ENCODE measurements at regions not wholly inside any gene's neighbourhood (a gene's known extent, or its start where the extent isn't known, plus 50 kb on each side); places are given as distances from the start of the nearest gene placed in this dataset.
"Not testable (repeated sequence)": the region's sequence is repeated elsewhere in the genome, so short reads cannot be mapped to it uniquely, and the experiment has no call there.

GRCh38 chr3:80007522-80007921 lies 239.7 kb upstream of the ROBO1 start:
- no peak for DNase-seq

- DNase-seq, result no peak
Observed at GRCh38 chr3:80006315-80006714, 238.5 kb upstream of the ROBO1 start.

GRCh38 chr3:80000022-80000421 lies 232.2 kb upstream of the ROBO1 start:
- no peak for DNase-seq

GRCh38 chr3:79994397-79994796 lies 226.6 kb upstream of the ROBO1 start:
- DNase-seq, result no peak

GRCh38 chr3:79986338-79986737 lies 218.5 kb upstream of the ROBO1 start:
- DNase-seq, result no peak

GRCh38 chr3:79985816-79986215 lies 218.0 kb upstream of the ROBO1 start:
- DNase-seq, result no peak

- DNase-seq, result no peak
Observed at GRCh38 chr3:79983118-79983517, 215.3 kb upstream of the ROBO1 start.

- DNase-seq, result no peak
Observed at GRCh38 chr3:79979990-79980389, 212.2 kb upstream of the ROBO1 start.

- no peak for DNase-seq
Observed at GRCh38 chr3:79976466-79976865, 208.7 kb upstream of the ROBO1 start.

- DNase-seq, result no peak
Observed at GRCh38 chr3:79973917-79974595, 206.3 kb upstream of the ROBO1 start.

GRCh38 chr3:79973482-79973881 lies 205.7 kb upstream of the ROBO1 start:
- DNase-seq, result no peak

- DNase-seq, result no peak
Observed at GRCh38 chr3:79968418-79968817, 200.6 kb upstream of the ROBO1 start.

- no peak for DNase-seq
Observed at GRCh38 chr3:79960594-79960993, 192.8 kb upstream of the ROBO1 start.

GRCh38 chr3:79957066-79957465 lies 189.3 kb upstream of the ROBO1 start:
- no peak for DNase-seq

- no peak for DNase-seq
Observed at GRCh38 chr3:79954756-79955155, 187.0 kb upstream of the ROBO1 start.

GRCh38 chr3:79953591-79954101 lies 185.8 kb upstream of the ROBO1 start:
- no peak for DNase-seq

GRCh38 chr3:79951426-79951825 lies 183.6 kb upstream of the ROBO1 start:
- DNase-seq, result not testable (repeated sequence)

- no peak for DNase-seq
Observed at GRCh38 chr3:79947957-79948356, 180.2 kb upstream of the ROBO1 start.

GRCh38 chr3:79947469-79947868 lies 179.7 kb upstream of the ROBO1 start:
- DNase-seq, result no peak

- DNase-seq, result no peak
Observed at GRCh38 chr3:79937567-79937966, 169.8 kb upstream of the ROBO1 start.

GRCh38 chr3:79930196-79930595 lies 162.4 kb upstream of the ROBO1 start:
- no peak for DNase-seq

GRCh38 chr3:79928687-79929408 lies 161.1 kb upstream of the ROBO1 start:
- DNase-seq, result no peak

GRCh38 chr3:79926522-79926921 lies 158.7 kb upstream of the ROBO1 start:
- no peak for DNase-seq

GRCh38 chr3:79922633-79923032 lies 154.8 kb upstream of the ROBO1 start:
- no peak for DNase-seq

GRCh38 chr3:79917561-79917960 lies 149.8 kb upstream of the ROBO1 start:
- DNase-seq, result no peak
